Stimulated activated CD4-positive, alpha-beta T cell treated with anti-CD3 and anti-CD28 coated beads, Interleukin-4, amount 100 ng/mL, for 24 hours (primary cell): ENCODE measurements at regions not wholly inside any gene's neighbourhood (a gene's known extent, or its start where the extent isn't known, plus 50 kb on each side); places are given as distances from the start of the nearest gene placed in this dataset.

Source experiments
- DNase-seq: peaks from one replicate; pipeline ENCODE4 v3.0.0-alpha.2; 2020

DNA sequence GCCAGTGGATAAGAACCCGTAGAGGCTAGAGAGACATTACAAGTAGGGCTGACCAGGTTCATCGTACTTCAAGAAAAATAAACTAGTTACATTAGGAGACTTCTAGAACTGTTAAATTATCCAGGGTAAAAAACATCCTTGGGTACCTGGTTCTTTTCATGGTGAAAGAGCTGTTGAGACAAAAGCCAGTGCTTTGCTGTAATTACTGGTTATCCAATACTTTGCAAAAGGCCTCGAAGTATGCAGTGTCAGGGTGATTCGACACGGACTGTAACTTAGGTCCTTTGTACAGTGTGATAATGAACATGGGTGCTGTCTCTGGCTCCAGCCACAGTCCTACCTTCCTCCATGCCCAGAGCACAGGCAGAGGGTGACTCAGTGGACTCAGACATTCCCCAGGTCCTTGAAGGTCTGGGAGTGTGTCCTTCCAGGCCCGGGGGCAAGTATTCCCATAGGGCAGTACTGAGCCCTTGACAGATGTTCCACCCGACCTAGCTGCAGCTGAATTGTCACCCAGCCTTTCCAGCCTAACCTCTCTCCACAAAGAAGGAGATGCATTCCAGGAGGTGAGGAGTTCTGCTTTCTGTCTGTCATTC is 123.6 kb upstream of the TMEM72 start:
- no peak for DNase-seq

DNA sequence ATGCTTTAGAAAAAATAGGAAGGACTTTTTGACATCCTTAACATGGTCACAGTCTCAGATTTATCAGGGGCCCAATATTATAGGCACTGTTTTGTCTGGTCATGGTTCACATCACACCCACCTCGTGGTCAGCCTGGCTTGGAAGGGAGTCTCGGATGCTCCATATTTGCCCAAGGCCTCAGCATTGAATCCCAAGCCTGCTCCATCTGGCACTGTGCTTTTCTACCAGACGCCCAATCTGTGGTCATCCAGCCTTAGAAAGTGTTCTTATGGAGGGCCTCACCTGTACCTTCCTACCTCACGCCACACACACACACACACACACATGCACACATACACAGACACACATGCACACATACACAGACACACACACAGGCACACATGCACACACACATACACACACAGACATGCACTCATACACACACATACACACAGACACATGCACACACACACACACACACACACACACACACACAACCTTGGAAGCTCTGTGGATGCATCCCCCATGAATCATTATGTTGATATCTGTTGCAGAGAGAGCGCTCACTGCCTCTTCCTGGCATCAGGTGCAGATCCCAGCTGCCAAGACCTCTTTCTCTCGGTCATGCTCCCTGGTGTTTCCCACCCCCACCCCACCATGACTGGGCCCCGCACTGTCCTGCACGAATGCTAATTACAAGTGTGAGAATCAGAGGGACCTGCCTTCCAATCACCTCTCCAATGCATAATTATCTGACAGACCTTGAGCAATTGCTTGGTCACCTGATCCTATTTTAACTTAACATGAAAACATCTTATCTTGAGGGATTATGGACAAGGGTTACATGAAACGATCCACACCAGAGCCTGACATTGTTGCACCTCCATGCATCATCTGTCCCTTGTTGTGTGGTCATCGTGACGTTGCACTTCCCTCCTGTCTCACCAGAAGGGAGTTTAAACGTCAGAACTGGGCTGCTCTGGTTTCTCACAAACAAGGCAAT is 122.7 kb upstream of the TMEM72 start:
- no peak for DNase-seq

DNA sequence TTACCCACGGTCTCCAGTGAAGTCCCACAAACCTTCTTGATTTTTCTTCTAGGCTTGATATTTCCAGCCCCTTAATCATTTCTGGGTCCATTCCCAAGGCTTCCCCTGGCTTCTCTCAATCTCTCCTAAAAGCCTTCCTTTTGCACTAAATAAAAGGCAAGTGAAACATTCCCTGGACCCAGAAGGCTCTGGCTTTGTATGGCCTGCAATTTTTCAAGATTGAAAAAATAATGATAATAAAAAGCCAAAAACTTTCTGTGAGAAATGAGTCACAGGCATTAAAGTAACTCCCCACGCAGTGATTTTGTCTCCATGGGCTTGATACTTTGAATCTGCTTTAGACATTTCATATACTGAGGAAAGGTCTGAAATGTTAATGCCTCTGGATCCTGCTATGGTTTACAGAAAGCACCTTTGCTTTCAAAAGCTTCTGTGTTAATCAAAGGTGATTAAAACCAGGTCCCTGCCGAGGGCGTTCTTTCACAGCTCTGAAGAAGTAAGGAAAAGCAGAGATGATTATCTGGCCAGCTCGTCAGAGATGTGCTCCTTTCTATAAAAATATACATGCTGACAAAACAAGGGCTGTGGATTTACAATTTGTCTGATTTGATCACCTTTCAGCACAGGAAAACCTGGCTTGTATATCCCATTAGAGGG is 118.9 kb upstream of the TMEM72 start:
- DNase-seq = no peak

DNA sequence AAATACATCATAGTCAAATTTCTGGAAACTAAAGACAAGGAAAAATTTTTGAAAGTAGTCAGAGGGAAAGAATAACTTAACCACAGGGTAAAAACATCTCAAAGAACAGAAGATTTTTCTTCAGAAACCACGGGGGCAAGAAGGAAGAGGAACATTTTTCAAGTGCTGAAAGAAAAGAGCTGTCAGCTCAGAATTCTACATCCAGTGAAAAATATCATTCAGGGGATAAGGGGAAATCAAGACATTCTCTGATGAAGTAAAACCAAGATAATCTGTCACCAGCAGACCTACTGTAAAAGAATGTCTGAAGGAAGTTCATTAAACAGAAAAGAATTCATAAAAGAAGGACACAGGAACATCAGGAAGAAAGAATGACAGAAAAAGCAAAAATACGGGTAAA is 111.2 kb upstream of the TMEM72 start:
- DNase-seq = no peak

DNA sequence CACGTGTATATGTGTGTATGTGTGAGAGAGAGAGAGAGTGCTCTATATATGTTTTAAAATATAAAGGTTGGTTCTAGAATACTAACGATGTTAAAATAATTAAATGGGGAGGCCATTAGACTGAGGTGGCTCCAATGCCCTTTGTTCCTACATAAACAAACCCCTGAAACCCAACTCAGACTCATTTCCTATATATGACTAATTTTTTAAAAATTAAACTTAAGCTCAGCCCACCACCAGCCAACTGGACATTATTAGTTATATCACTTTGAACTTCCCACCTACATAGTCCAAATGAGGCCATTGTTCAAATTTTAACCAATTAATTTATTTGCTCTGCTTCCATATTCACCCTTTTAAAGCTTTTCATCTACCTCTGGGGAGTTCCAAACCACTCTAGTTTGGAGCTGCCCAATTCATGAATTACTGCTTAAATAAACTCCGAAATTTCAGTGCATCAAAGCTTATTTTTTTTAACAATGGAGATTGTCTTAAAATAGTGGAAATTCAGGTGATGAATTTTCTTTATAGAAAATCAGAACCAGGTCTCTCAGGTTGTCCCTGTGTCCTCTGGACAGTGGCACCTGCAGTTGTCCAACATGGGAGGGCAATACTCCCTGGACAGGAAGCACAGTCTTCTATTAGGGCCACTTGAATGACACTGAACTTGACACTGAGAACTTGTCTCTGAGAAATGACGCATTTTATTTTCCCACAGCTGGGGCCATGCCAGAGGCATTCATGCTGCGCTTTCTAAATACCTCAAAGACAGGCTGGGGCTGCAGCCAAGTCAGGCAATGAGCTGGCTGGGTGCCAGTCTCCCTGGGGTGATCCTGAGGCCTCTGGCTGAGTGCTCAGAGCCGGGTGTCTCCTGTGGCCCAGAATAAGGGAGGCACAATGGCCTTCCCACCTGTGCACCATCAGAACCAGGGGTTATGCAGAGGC is 109.5 kb upstream of the TMEM72 start:
- DNase-seq = no peak

DNA sequence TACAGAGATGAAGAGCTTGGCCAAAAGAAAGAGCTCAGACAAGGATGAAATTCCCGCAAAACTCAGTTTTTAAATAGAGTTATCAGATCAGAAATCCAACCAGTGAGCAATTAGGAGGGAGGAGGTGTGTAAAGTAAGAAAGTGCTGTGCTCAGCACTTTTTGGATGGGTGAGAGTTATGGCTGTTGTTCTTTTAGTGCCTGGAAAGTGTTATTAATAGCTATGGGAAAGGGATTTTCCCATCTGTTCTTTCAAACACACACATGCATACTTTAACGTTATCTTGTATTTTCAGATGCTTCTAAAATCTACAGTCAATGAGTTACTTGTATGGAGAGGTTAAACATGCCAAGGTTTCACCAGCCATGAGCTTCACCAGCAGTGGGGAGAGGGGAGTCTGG is 107.3 kb upstream of the TMEM72 start:
- DNase-seq = no peak

DNA sequence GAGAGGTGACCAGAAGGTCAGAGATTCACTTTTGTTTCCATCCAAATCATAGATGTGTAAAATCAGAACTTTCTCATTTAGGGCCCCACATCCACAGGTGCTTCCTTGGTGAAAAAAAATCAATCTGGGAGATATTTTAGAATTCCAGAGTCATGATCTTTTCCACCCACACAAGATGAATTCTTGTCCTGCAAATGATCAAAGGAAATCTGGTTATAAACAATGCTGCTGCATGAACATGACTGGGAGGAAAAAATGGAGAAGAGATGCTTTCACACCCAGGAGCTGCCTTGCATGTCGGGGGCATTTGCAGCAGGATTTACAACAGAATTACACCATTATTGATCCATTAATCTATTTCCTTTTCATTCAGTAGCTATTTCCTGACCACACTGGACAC is 106.5 kb upstream of the TMEM72 start:
- DNase-seq = no peak

DNA sequence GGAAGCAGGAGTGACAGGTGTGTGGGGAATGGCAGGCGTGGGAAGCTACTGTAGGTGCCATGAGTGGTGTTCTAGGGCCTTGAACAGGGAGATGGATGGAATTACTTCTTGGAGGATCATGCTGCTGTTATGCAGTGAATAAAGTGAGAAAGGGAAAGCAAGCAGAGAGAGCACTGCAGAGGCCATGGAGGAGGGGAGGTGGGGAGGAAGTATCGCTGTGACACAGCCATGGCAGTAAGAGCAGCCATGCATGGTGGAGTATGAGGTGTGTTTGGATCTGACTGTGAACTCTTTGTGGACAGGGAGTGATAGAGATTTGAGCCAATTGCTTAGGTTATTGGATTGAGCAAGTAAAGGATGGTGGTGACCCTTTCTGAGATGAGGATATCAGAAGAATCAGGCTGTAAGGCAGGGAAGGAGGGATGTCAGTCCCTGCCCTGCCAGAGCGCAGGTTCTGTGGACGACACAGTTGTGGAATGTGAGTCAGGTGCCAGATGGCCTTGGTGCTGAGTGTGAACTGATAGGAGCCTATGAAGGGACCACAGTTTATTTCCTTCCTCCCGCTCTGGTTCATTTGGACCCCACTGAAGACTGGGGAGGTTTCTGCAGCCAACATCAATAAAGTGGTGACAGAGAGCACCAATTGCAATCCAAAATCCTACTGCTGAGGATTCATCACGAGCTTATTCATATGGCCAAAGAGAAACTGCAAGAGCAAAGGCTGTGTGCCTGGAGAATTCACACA is 105.5 kb upstream of the TMEM72 start:
- no peak for DNase-seq

DNA sequence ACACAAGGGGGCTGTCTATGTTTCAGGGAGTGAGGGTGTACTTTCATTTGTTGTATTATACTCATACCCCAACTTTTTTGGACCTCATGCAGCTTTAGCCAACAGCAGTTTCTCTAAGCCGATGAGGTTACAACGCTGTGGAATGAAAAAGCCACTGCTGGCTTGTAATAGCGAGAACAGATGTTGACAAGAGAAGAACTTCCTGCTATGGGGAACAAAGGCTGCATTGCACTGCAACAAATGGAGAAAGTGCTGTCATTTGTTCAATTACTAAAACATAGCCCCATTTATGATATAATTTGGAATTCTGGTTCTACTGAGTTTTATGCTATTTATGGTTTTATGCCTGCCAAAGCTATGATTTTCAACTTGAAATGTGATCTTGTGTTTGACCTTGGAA is 104.2 kb upstream of the TMEM72 start:
- DNase-seq = no peak

DNA sequence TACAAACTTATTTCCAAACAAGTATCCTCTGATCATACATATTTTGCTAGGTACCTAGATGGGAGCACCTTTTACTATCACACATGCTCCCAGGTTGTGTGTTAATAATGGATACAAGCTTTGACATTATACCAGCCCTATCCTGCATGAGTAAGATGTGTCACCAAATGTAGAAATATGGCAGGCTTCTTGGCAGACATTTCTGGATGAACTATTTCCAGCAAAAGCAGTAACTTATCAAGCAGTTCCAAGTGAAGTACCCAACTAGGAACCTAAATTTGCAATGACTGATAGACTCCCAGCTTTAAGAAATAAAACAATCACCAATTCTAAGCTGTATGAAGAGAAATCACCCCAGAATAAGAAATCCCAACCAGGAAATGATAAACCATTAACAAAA is 103.7 kb upstream of the TMEM72 start:
- DNase-seq = no peak

DNA sequence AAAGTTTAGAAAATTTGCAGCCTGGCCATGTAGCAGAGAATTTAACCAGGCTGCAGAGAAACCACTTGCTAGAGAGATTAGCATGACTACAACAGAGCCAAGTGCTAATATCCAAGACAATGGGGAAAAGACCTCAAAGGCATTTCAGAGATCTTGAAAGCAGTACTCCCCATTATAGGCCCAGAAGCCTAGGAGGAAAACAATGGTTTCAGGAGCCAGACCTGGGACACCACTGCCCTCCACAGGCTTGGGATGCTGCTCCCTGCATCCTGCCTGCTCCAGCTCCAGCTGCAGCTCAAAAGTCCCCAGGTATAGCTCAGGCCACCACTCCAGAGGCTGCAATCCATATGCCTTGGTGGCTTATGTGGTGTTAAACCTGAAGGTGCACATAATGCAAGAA is 101.5 kb upstream of the TMEM72 start:
- DNase-seq = no peak

DNA sequence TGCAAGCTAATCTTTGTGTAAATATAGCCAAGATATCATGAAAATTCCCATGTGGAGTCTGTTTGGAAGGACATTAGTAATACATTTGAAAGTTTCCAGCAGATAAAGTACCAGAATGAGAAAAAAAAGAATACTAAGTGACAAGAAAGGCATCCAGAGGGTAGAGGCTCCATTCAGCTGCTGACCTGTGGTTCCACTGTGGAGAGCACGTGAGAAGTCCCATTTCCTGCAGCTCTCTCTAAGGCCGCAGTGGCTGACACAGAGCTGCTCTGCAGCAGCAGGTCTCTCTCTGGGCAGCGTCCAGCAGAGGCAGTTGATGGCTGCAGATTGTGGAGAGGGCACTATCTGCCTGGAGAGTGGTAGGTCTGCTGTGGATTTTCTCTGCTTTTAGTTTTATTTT is 100.1 kb upstream of the TMEM72 start:
- DNase-seq = no peak

DNA sequence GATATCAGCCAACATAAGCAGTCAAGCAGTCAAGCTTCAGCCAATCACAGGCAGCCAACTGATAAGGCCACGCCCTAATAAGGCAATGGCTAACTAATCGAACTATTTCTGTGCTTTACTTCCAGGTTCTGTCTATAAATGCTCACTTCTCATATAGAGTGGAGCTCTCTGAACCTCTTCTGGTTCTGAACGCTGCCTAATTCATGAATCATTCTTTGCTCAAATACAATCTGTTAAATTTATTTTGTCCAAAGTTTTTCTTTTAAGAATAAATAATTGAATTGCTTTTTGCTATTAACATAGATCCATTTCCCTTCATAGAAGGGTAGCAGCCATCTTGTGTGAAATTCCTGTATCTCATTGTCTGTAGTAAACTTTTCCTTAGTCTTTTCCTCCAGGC is 97.9 kb upstream of the TMEM72 start:
- no peak for DNase-seq

DNA sequence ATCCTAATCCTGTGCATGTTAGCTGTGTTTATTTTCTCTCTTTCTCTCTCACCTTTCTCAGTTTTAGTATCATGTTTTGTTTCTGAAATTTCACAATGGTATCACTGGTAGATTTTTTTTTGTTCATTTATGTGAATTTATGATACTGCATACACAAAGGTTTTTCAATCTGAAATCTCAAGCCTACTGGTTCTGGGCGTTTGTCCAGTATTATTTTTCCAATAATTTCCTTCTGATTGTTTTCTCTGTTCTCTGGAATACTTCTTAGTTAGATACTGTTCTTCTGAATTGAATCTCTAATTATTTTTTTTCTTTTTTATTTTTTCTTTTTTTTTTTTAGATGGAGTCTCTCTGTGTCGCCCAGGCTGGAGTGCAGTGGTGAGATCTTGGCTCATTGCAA is 96.2 kb upstream of the TMEM72 start:
- DNase-seq = no peak

DNA sequence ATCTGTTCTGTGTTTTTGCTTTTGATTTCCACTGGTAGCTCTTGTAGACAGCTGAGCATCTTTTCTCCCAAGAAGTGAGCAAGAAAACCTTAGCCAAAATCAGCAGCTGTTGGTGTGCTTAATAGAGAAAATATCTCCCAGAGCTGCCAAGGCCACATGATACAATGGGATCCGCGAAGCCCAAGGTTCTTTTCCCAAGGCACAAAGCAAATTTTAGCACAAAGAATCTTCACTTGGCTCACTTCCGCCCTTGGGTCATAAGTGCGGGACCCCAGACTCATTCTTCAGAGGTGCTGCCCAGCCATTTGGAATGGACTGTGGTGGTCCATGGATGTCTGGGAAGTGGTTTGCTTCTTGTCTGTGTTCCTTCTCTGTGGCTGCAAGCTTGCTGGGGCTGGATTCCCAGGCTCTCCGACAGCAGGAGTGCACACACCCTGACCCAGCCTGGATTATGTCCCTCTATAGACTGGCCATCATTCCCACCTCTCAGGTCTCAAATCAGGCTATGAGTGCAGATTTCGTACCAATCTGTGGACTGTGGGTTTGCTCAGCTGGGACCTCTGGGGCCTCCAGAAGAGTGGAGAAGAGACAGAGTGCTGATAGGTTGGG is 93.0 kb upstream of the TMEM72 start:
- no peak for DNase-seq

DNA sequence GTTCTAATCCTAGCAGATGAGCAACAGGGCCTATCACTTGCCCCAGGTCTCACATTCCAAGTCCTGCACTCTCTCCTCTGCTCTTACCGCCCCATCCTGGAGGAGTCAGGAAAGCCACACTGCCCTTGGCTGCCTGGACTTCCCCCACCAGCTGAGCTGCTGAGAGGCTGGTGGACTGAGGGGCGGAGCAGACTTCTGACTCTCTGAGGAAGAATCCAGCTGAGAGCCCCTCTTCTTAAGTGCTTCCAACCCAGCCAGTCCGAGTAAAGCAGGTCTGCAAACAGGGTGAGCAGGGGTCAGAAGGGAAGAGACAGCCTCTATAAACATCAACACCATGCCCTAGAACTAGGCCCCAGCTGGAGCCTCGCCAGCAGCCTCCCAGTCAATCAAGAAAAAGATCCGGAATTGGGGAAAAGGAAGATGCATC is 92.4 kb upstream of the TMEM72 start:
- no peak for DNase-seq

DNA sequence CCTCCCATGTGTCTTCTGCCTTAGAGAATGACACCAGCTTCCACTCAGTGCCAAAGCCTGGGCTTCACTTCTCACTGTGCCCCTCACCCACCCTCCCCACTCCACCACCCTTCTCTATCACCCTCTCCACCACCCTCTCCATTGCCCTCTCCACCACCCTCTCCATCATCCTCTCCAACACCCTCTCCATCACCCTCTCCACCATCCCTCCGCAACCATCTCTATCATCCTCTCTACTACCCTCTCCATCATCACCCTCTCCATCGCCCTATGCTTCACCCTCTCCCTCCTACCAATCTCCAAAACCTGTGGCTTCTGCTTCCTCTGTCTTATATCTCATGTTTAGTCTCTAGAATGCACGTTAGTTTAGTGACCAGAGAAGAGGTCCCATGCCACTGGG is 91.0 kb upstream of the TMEM72 start:
- DNase-seq = no peak

DNA sequence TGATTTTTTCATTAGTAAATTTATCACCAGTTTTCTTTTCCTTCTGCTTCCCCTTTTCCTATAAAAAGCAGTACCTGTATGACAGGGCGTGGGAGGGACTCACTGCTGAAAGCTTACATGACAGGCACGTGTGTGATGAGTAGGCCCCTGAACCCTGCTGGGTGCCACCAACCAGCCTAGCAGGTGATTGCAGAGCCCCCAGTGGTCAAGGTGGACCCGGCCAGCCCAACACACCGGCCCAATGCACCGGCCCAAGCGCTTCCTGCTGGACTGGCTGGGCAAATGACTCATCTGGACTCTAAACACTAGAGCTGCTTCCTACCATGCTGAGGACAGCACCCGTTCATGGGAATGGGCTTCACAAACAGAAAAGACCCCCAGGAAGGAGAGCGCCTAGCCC is 89.8 kb upstream of the TMEM72 start:
- DNase-seq = no peak

DNA sequence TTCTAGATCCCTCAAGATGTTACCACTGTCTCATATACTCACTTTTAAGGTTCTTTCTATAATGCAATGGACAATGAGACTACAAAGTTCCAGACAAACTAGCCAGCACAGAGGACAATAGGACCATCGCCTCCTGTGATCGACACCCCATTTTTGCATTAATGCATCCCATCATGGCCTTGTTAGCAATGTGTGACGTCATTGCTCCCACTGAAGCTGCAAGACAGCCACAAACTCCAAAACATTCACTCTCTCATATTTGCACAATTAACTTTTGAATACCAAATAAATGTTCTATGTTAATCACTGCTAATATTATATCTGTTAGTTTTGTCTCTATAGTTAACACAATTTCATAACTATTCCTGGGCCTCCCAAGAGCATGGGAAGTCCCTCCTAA is 88.8 kb upstream of the TMEM72 start:
- DNase-seq = no peak

DNA sequence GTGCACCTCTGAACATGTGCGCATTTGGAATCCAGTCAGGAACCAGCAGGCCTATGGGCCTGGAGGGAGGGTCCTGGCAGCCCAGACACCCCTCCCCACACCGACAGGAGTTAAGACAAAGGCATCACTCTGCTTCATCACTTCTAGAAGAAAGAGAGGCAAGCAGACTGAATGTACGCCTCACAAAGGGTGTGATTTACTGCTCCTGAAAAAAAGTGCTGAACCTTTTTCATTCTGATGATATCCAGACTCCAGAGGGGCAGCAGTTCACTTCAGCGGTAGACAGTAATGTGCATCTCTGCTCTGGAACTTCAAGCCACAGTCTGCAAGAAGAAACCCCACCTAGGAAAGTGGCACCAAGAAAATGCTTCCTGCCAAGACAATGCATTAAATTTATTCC is 88.2 kb upstream of the TMEM72 start:
- DNase-seq = no peak

DNA sequence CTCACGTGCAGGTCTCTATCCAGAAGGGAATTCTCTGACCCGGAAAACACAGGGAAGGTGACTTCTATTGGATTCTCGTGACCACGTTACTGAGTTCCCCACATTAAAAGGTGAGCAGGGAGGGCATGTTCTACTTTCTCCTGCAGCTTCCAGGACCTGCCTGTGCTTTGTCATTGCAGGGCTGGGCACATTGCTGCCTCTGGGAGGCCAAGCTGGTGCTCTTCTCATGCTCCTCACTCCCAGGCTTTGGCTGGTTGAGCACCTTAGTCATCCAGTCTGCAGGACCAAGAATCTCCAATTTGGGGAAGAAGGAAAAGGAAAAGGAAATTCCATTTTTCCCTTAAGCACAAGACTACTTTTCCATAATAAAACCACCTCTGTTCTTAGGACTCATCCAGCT is 86.5 kb upstream of the TMEM72 start:
- no peak for DNase-seq
